ENCODE measurements at regions not wholly inside any gene's neighbourhood (a gene's known extent, or its start where the extent isn't known, plus 50 kb on each side); places are given as distances from the start of the nearest gene placed in this dataset.
"Not testable (repeated sequence)": the region's sequence is repeated elsewhere in the genome, so short reads cannot be mapped to it uniquely, and the experiment has no call there.

- DNase-seq, result not testable (repeated sequence)
These were observed 317.8 kb downstream of the TSHZ3 start for GRCh38 chr19:31031455-31031854.

GRCh38 chr19:31023038-31023437 lies 326.2 kb downstream of the TSHZ3 start:
- no peak for DNase-seq

DNA sequence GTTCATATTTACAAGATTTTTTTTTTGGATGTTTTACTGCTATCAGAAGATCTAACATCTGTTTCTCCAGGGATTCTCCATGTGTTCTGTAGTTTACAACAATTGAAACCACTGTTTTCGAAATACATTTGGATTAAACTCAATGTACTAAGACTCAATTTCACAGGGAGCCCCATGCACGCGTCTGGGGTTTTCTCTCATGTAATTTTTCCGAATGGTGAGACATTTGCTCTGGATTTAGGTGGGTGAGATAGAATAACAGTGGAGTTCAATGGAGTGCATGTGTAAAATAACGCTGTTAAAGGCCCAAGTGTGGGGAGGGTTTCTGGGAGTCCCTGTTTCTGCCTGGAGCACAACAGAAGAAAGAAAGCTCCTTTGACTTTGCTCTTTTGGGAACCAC lies 330.3 kb downstream of the TSHZ3 start:
- DNase-seq, result no peak

DNA sequence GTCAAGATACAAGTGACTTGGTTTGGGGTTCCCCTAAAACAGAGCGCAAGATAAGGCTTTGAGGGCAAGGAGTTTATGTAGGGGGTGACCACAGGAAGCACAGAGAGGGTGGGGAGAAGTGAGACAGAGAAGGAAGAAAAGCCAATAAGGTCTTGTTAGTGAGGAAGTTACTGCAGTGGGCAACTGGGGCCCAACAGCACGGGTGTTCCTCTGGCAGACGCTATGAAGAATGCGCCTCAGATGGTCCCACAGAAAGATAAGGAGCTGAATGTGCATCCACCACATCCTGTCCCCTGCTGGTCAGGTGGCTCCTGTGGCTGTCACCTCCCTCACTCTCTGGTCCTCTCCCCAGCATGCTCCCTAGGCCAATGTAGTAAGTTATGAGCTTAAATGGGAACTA lies 333.5 kb downstream of the TSHZ3 start:
- DNase-seq, result no peak

DNA sequence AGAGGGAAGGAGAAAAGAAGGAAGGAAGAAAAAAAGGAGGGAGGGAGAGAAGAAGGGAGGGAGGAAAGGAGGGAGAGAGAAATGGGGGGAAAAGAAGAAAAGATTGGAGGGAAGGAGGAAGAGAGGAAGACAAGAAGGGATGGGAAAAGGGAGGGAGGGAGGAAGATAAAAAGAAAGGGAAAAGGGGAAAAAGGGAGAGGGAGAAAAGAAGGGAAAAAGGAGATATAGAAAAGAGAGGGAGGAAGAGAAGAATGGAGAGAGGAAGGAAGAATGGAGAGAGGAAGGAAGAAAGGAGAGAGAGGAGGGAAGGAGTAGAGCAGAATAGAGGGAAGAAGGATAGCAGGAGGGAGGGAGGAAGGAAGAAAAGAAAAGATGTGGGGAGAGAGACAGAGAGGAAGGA lies 334.6 kb downstream of the TSHZ3 start:
- DNase-seq, result no peak

DNA sequence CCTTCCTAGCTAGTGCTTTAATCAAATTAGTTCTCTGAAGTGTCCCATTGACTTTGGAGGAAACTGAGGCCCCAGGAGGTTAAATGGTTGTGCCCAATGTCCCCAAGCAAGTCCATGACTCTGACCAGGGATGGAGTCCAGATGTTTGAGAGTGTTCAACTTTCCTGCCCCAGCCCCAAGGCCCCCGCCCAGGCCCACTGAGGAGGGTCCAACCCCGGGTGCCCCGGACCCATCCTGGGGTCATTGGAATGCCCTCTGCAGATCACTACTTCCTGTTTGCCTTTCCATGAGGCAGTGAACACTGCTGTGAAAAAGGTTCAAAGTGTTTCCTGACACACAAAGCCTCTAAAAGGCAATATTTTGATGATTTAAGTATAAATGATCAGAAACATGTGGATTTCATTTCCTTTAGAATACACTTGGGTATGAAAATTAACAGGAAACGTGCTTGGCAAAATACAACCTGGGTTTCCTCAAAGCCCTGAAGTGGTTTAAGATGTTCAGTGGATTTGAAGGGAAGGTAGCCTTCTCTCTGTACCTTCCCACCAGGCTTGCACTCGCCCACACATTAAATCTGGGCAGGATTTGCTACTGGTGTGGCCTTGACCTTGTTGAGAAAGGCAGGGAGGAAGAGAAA lies 335.7 kb downstream of the TSHZ3 start:
- DNase-seq, result no peak

- DNase-seq, result no peak
These were observed 346.6 kb downstream of the TSHZ3 start for GRCh38 chr19:31002518-31003244.

DNA sequence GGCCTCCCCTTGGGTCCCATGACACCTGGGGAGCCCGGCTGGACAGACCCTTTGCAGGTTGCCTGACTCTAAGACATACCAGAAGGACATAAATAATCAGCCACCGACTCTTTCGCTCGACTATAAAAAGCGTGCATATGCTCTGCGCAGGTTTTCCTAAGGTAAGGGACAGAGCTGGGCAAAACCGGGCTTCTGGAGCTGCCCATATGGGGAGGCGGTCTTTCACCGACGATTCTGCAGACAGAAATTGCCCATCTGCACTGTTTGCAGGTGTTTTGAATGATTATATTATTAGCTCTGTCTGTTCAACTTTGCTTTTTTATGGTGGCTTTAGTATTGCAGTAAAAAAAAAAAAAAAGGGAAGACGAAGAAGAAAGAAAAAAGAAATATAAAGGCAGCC lies 347.2 kb downstream of the TSHZ3 start:
- DNase-seq, result no peak

DNA sequence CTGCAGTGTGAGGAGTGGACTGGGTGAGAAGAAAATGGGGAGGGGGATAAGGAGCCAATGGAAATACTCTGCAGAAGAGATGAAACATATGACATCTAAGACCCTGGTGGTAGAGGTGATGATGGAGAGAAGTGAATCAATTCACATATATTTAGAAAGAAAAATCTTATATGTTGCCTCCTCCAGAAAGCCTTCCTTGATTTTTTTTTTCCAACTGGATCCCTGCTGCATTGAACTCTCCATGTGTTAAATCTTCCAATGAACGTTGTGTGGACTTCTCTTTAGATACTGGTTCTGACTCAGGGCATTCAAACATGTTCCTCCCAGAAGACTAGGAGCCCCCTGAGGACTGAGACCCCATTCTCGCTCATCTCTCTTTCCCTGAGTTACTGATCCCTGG lies 348.3 kb downstream of the TSHZ3 start:
- no peak for DNase-seq

DNA sequence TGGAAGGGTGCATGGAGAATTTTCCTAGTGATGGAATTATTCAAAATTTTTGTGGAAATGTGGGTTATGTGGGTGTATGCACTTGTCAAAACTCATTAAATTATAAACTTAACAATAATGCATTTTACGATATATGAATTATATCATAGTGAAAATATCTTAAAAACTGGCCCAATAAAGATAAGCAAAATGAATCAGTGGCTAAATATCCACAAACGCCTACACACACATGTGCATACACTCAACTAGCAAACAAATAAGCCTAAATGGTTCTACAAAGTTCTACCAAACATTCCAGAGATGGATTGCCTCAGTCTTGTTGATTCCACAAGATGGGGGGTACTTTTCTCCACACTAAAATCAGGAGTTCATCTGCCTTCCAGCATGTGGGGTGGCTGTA lies 349.5 kb downstream of the TSHZ3 start:
- no peak for DNase-seq

DNA sequence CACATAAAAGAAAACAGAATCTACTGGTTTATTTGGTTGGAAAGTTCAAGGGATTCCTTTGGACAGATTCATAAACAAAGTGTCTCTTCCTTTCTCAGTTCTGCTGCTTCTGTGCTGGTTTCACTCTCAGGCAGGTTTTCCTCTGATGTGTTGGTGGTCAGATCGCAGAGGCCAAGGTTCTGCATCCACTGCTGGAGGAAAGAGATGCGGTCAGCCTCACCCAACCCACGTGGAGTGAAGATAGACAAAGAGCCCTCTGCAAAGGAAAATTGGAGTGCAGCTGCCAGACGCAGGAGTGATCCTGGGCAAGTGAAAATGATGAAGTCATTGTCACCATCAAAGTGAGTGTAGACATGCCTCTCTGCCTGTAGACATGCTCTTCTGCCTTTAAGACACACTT lies 352.0 kb downstream of the TSHZ3 start:
- DNase-seq, result no peak

DNA sequence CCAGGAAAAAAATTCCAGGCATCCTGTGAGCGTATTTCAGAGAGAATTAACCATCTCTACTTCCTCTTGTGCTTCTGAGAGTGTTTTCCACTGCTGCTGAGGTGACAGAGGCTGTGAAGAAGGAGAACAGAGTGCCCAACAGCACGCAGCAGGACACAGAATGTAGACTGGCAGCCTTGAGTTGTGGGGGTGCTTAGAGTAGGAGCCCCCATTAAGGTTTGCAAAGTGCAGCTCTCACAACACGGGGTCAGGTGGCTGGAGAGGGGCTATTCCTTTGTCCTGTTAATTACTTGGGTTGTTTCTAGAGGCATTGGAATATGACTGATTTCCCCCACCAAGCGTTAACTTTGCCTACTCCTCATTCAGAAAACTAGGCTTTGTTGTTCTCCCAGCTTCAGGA lies 370.6 kb downstream of the TSHZ3 start:
- DNase-seq, result no peak

- no peak for DNase-seq
These were observed 379.6 kb downstream of the TSHZ3 start for GRCh38 chr19:30969591-30969990.

- no peak for DNase-seq
These were observed 380.3 kb downstream of the TSHZ3 start for GRCh38 chr19:30968841-30969399.

GRCh38 chr19:30968210-30968609 lies 381.0 kb downstream of the TSHZ3 start:
- no peak for DNase-seq

DNA sequence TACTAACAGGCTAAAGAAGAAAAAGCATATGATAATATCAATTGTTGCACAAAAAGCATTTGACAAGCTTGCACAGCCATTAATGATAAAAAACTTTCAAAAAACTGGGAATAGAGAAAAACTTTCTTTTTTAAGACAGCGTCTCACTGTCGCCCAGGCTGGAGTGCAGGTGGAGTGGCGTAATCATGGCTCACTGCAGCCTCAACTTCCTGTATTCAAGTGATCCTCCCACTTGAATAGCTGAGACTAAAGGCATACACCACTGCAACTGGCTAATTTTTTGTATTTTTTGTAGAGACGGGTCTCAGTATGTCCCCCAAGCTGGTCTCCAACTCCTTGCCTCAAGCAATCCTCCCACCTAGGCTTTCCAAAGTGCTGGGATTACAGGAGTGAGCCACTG lies 382.8 kb downstream of the TSHZ3 start:
- no peak for DNase-seq

DNA sequence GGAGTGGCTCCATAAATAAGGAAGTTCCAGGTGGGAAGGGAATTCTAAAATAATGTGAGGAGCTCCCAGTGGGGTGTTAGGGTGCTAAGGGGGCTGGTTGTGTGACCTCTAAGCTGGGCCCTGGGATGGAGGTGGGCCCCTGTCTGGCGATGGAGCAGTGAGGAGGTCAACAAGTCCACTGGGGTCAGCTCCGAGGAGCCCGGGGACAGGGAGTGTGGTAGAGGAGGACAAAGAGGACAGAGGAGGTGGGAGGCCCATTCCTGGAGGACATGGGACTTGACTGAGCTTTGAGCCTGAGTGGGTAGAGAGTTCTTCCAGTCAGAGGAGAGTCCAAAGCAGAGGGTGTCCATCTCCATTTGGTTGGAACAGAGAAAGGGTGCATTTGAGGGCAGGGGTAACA lies 390.2 kb downstream of the TSHZ3 start:
- DNase-seq, result no peak

DNA sequence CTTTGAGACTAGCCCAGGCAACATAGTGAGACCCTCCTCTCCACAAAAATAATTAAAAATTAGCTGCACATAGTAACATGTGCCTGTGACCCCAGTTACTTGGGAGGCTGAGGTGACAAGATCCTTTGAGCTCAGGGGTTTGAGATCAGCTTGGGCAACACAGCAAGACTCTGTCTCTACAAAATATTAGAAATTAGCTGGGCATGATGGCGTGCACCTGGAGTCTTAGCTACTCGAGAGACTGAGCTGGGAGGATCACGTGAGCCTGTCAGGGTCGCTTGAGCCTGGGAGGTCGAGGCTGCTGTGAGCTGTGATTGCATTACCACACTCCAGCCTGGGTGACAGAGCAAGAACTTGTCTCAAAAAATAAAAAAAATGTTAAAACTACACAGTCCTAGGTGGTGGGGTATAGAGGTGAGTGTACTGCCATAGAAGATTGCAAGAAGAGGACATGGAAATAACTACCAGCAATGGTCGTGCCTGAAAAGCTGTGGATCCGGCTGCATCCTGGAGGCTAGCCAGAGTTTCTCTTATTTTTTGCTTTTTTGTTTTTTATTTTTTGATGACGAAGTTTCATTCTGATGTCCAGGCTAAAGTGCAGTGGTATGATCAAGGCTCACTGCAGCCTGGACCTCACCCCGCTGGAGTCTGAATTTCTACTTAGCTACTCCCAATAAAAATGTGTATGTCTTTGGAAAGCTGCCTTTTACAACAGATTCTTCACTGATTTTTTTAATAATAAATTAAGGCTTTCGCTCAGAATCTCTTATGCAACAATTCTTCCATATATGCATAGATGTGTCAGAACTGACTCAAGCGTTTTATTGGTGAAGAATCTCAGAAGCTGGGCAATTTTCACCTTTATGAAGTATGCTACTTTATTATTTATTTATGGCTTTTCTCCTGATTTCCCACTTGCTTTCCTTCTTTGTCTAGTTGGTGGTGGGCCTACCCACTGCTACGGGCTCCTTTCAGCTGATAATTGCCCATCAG lies 393.8 kb downstream of the TSHZ3 start:
- DNase-seq, result no peak

DNA sequence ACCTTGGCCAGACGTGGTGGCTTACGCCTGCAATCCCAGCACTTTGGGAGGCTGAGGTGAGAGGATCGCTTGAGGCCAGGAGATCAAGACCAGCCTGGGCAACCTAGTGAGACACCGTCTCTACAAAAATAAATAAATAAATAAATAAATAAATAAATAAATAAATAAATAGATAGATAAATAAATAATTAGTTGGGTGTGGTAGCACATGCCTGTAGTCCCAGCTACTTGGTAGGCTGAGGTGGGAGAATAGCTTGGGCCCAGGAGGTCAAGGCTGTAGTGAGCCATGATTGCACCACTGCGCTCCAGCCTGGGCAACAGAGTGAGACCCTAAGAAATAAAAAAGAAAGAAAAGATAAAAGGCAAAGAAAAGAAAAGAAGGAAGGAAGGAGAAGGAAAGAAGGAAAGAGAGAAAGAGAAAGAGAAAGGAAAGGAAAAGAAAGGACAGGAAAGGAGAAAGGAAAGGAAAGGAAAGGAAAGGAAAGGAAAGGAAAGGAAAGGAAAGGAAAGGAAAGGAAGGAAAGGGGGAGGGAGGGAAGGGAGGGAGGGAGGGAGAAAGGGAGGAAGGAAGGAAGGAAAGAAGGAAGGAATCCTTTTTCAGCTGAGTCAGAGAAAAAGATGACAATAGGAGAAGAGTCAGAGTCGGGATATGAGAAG lies 404.8 kb downstream of the TSHZ3 start:
- DNase-seq, result not testable (repeated sequence)

DNA sequence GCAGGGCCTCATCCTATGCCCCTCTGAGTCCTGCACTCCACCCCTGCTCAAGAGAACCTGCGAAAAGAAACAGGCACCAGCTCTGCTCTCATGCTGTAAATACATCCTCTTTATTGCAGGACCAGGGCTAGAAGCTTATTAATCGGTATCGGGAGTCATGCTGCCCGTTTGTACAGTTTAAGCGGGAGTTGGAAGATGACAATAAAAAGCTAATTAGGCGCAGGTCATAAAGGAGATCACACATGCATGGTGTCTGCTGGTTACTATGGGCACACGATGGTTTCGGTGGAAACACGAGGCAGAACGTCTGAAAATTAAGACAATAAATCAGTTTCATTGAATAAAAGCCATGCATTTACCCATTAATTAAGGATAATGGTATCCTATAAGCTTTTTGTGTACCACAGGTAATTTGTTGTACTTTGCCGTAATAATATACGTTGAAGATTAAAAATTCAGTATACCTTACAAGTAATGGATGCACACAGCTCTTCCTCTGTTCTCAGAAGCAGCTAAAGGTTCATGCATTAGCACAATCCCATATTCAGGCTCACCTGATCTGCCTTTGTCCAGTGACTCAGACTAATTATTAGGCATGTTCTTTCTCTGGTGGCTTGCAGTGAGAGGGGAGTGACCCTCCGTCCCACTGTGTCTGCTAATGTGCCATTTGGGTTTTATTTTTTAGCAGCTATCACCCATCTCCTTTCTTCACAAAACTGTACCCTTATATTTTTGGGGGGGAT lies 406.0 kb downstream of the TSHZ3 start:
- no peak for DNase-seq

DNA sequence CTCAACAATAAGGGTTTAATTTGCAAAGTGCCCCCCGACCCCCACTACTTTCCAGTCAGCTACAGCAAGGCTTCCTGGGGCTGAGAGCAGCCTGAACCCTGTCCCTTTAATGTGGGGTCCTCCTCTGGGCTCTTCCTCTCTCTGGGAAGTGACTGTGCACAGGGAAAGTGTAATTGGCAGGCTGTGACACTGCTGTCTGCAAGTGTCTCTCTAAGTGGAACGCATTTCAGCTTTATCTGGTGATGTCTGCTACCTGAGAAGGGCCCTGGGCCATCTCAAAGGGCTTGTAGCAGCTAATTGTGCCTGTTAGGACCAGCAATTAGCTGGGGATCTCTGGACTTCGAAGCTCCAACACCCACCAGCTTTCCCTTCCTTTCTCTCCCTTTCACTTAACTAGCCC lies 406.6 kb downstream of the TSHZ3 start:
- DNase-seq, result no peak

DNA sequence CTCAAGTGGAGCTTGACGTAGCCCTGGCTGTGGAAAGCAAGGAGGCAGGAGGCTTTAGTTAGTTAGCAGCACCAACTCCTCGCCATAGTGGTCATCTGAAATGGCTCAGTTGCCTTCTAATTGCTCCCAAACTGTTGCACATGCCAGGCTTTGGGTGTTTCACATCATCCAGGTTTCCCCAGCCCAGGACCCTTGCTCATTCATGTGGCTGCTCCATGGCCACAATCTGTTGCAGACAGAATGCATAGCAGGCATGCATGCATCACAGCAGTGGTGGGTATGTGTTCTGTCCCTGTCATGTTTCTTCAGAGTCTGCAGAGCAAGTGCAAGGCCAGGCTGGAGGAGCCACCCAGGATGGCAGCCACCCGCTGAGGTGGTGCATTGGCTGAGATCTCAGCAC lies 407.6 kb downstream of the TSHZ3 start:
- DNase-seq, result no peak
